OCI-LY1 (cell line): ENCODE measurements at regions not wholly inside any gene's neighbourhood (a gene's known extent, or its start where the extent isn't known, plus 50 kb on each side); places are given as distances from the start of the nearest gene placed in this dataset.

Source experiments
- H2AFZ ChIP-seq: fragments of 200-600 bp; sonication (generic), shearing (Covaris generic); 2 replicates; pipeline ENCODE4 v1.6.0; 2014; ENCODE audit warnings: antibody characterized with exemption, mild to moderate bottlenecking, low read length
- H3F3A ChIP-seq: fragments of 200-600 bp; sonication (generic), shearing (Covaris generic); 2 replicates; pipeline ENCODE4 v1.6.0; 2014; ENCODE audit warnings: mild to moderate bottlenecking, antibody characterized with exemption, low read length, moderate library complexity; ENCODE audit not compliant: insufficient read depth
- H3K27ac ChIP-seq: fragments of 200-600 bp; sonication (generic); 2 replicates; pipeline ENCODE4 v1.5.1; 2014; ENCODE audit warnings: low read length, mixed run types, mild to moderate bottlenecking, low read depth; ENCODE audit not compliant: poor library complexity, severe bottlenecking
- H3K27me3 ChIP-seq: fragments of 200-600 bp; sonication (generic); 2 replicates; pipeline ENCODE4 v1.6.0; 2014; ENCODE audit warnings: antibody characterized with exemption, mild to moderate bottlenecking, low read length, moderate library complexity; ENCODE audit not compliant: insufficient read depth
- H3K36me3 ChIP-seq: fragments of 200-600 bp; sonication (generic); 2 replicates; pipeline ENCODE4 v1.6.1; 2014; ENCODE audit warnings: mild to moderate bottlenecking, antibody characterized with exemption, low read length, moderate library complexity, mixed read lengths; ENCODE audit not compliant: insufficient read depth
- H3K4me1 ChIP-seq: fragments of 200-600 bp; sonication (generic); 2 replicates; pipeline ENCODE4 v1.5.1; 2014; ENCODE audit warnings: mild to moderate bottlenecking, low read length, moderate library complexity; ENCODE audit not compliant: insufficient read depth, severe bottlenecking
- H3K4me2 ChIP-seq: fragments of 200-600 bp; sonication (generic), shearing (Covaris generic); 2 replicates; pipeline ENCODE4 v1.6.1; 2014; ENCODE audit warnings: low read length
- H3K4me3 ChIP-seq: fragments of 200-600 bp; sonication (generic); 2 replicates; pipeline ENCODE4 v1.5.1; 2014; ENCODE audit warnings: low read length, low read depth, mild to moderate bottlenecking, mixed read lengths; ENCODE audit not compliant: poor library complexity, severe bottlenecking
- H3K79me2 ChIP-seq: fragments of 200-600 bp; shearing (Covaris generic); 2 replicates; pipeline ENCODE4 v1.6.1; 2016; ENCODE audit warnings: mixed run types, low read length, mixed read lengths; ENCODE audit not compliant: insufficient read depth
- H3K9ac ChIP-seq: fragments of 200-600 bp; sonication (generic), shearing (Covaris generic); 2 replicates; pipeline ENCODE4 v1.6.1; 2014; ENCODE audit warnings: mild to moderate bottlenecking, low read length, mixed read lengths
- H3K9me2 ChIP-seq: fragments of 200-600 bp; sonication (generic), shearing (Covaris generic); 2 replicates; pipeline ENCODE4 v1.6.1; 2014; ENCODE audit warnings: low read depth, mild to moderate bottlenecking, low read length, mixed read lengths
- H3K9me3 ChIP-seq: fragments of 200-600 bp; shearing (Covaris generic); 2 replicates; pipeline ENCODE4 v1.6.1; 2014; ENCODE audit warnings: low read length, mixed read lengths
- H4K20me1 ChIP-seq: fragments of 200-600 bp; sonication (generic), shearing (Covaris generic); 2 replicates; pipeline ENCODE4 v1.6.0; 2016; ENCODE audit warnings: mild to moderate bottlenecking, low read length; ENCODE audit not compliant: insufficient read depth
- CTCF ChIP-seq: fragments of 200-600 bp; sonication (generic), shearing (Covaris generic); IDR thresholded peaks from 2 replicates; pipeline ENCODE4 v1.5.1; 2017; ENCODE audit warnings: mild to moderate bottlenecking, antibody characterized with exemption, low read length, moderate library complexity, mixed read lengths
- EZH2 ChIP-seq: fragments of 200-600 bp; sonication (generic), shearing (Covaris generic); IDR thresholded peaks from 2 replicates; pipeline ENCODE4 v1.8.0; 2017; ENCODE audit warnings: borderline replicate concordance, mixed run types, mild to moderate bottlenecking, antibody characterized with exemption, low read length, moderate library complexity, mixed read lengths

- Histone ChIP-seq H3K36me3 (no peaks in the 10 kb centered on the region), H3F3A (no peaks in the 10 kb centered on the region), H3K4me3 (no peak overlapping the region), H3K9me3 (no peaks in the 10 kb centered on the region), H3K79me2 (no peaks in the 10 kb centered on the region), H4K20me1 (no peaks in the 10 kb centered on the region), H3K9ac (no peak overlapping the region), H3K4me2 (no peak overlapping the region), H3K4me1 (no peaks in the 10 kb centered on the region), H3K27ac (no peak overlapping the region), H2AFZ (no peak overlapping the region), H3K27me3 (no peaks in the 10 kb centered on the region), H3K9me2 (no peaks in the 10 kb centered on the region)
- no peak for TF ChIP-seq CTCF
These were observed 160.3 kb upstream of the TRPC7 start for GRCh38 chr5:136525597-136525996.

GRCh38 chr5:136522217-136522956 lies 157.0 kb upstream of the TRPC7 start:
- Histone ChIP-seq H3K4me3 (no peak overlapping the region), H3K36me3 (no peaks in the 10 kb centered on the region), H3K9me3 (no peaks in the 10 kb centered on the region), H3K27me3 (no peaks in the 10 kb centered on the region), H3F3A (no peaks in the 10 kb centered on the region), H3K4me2 (no peak overlapping the region), H3K9ac (no peak overlapping the region), H2AFZ (no peak overlapping the region), H3K9me2 (no peaks in the 10 kb centered on the region), H4K20me1 (no peaks in the 10 kb centered on the region), H3K27ac (no peak overlapping the region), H3K4me1 (no peaks in the 10 kb centered on the region), H3K79me2 (no peaks in the 10 kb centered on the region)
- TF ChIP-seq CTCF (no peak), EZH2 (no peak)

GRCh38 chr5:136521696-136522095 lies 156.4 kb upstream of the TRPC7 start:
- Histone ChIP-seq H3K4me3 (no peak overlapping the region), H3K9me3 (no peaks in the 10 kb centered on the region), H2AFZ (no peak overlapping the region), H3F3A (no peaks in the 10 kb centered on the region), H3K79me2 (no peaks in the 10 kb centered on the region), H3K4me1 (no peaks in the 10 kb centered on the region), H3K36me3 (no peaks in the 10 kb centered on the region), H3K9me2 (no peaks in the 10 kb centered on the region), H3K9ac (no peak overlapping the region), H3K27ac (no peak overlapping the region), H3K4me2 (no peak overlapping the region), H4K20me1 (no peaks in the 10 kb centered on the region), H3K27me3 (no peaks in the 10 kb centered on the region)
- TF ChIP-seq EZH2 (no peak), CTCF (no peak)
